Mucosa of descending colon (tissue), 3 donors: ENCODE measurements at regions not wholly inside any gene's neighbourhood (a gene's known extent, or its start where the extent isn't known, plus 50 kb on each side); places are given as distances from the start of the nearest gene placed in this dataset.

ENCODE experiments used
- ATAC-seq: fragments of 200-7000 bp; cut with Tn5 transposase; one replicate; pipeline ENCODE4 v1.9.1; 2020; ENCODE audit warnings: mild to moderate bottlenecking, moderate library complexity
- DNase-seq, 3 donors: peaks; one replicate each; pipeline ENCODE4 v3.0.0-alpha.2; 2020
- H3K36me3 ChIP-seq: fragments of 200-600 bp; one replicate; pipeline ENCODE4 v1.8.0; 2021; ENCODE audit warnings: low read depth, mild to moderate bottlenecking
- H3K4me1 ChIP-seq: fragments of 200-600 bp; one replicate; pipeline ENCODE4 v1.8.0; 2021; ENCODE audit warnings: low read depth, mild to moderate bottlenecking
- H3K4me3 ChIP-seq: fragments of 200-600 bp; one replicate; pipeline ENCODE4 v1.8.0; 2021; ENCODE audit warnings: mild to moderate bottlenecking
- H3K9me3 ChIP-seq: fragments of 200-600 bp; one replicate; pipeline ENCODE4 v1.8.0; 2021; ENCODE audit warnings: mild to moderate bottlenecking
- intact Hi-C, 2 donors: fragments of 100-400 bp; cut with DNase I in 1 of 2; cut with micrococcal nuclease in 1 of 2; formaldehyde crosslinking; loops; one replicate each; pipeline versions ENCODE4 v1.11.0 to v1.11.1; 2022; cut with DNase I, micrococcal nuclease
- TF ChIP-seq, protein P1 (sequence below): fragments of 200-600 bp; IDR thresholded peaks from one replicate; pipeline ENCODE4 v1.8.0; 2022; ENCODE audit warnings: antibody characterized with exemption, mild to moderate bottlenecking
- donor health status: DM: no; HTN: no; CAD: no; lungs with moderate emphysema.
- donor health status: DM: no; HTN: no; CAD: no.
- donor health status: DM: no; HTN: yes; CAD: no.

DNA sequence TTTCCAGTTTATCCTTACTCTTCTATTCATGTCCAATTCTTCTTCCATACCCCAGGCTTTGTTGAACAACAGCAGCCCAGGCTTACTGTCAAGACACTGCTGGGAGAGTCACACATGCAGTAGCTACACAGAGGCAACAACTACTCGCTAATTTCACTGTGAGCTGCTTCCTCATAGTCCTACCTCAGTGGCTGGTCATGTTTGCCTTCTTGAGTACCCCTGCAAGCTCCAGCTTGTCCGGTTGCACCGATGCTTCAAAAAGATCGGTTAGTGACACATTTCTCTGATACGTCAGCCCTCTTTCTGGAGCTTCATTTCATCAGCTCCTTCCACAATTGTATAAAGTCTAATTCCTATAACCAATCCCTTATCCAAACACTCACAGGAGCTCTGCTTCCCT lies 246.7 kb upstream of the NFIA start:
- TF ChIP-seq, protein P1, sequence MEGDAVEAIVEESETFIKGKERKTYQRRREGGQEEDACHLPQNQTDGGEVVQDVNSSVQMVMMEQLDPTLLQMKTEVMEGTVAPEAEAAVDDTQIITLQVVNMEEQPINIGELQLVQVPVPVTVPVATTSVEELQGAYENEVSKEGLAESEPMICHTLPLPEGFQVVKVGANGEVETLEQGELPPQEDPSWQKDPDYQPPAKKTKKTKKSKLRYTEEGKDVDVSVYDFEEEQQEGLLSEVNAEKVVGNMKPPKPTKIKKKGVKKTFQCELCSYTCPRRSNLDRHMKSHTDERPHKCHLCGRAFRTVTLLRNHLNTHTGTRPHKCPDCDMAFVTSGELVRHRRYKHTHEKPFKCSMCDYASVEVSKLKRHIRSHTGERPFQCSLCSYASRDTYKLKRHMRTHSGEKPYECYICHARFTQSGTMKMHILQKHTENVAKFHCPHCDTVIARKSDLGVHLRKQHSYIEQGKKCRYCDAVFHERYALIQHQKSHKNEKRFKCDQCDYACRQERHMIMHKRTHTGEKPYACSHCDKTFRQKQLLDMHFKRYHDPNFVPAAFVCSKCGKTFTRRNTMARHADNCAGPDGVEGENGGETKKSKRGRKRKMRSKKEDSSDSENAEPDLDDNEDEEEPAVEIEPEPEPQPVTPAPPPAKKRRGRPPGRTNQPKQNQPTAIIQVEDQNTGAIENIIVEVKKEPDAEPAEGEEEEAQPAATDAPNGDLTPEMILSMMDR, result no peak

DNA sequence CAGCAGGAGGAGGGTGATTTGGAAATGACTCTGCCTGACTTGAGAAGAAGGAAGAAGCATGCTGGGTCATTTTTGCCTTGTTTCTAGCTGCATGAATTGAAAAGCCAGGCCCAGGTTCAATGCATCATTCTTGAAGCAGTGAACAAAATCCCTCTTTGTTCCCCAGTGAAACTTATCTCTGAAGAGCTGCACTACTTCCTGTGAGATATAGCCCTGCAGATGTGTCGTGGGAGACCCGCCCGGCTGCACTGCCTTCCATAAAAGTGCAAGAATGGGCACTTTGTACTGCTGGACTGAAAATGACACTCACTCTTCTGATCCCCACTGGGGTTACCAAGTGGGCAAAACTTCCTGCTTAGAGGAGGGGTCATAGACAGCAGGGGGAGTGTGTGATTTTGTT lies 249.2 kb upstream of the NFIA start:
- TF ChIP-seq, protein P1, result no peak
- DNase-seq (peak; percentile 68 to 72 (median 70)), ATAC-seq (peak; percentile 90)
- H3K4me3 ChIP-seq, result no peak overlapping the region
- H3K36me3 ChIP-seq, result no peaks in the 10 kb centered on the region
- intact Hi-C loops, result no loop called here
- no peaks in the 10 kb centered on the region for H3K9me3 ChIP-seq
- peaks cover 13% of the 10 kb centered on the region for H3K4me1 ChIP-seq

More for the DNA sequence above, 246.7 kb upstream of the NFIA start:
- intact Hi-C loops, result no loop called here
- no peak for DNase-seq
- no peaks in the 10 kb centered on the region for H3K36me3 ChIP-seq
- peaks cover 13% of the 10 kb centered on the region for H3K4me1 ChIP-seq
- no peak overlapping the region for H3K4me3 ChIP-seq
- no peaks in the 10 kb centered on the region for H3K9me3 ChIP-seq
- peak; percentile 33 for ATAC-seq

DNA sequence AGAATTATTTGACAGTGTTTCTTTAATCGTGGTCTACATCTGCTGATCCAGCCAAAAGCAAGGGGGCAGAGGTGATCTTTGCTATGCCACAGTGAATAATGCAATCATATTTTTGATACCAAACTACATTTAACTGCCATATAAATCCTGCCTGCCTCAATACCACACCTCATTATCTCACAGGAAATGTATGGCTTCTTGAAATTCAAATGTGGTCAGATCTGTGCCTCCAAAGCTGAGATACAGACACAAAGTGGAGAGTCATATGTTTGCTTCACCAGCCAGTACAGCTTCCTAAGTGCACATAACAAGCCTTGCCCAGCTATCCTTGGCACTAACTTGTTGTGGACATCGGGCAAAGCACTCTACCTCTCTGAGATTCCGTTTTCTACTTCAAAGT lies 250.0 kb upstream of the NFIA start:
- DNase-seq (no peak), ATAC-seq (peak; percentile 11)
- TF ChIP-seq, protein P1, result no peak
- Histone ChIP-seq H3K36me3 (no peaks in the 10 kb centered on the region), H3K9me3 (no peaks in the 10 kb centered on the region), H3K4me3 (no peak overlapping the region), H3K4me1 (peaks cover 13% of the 10 kb centered on the region)
- intact Hi-C loops, result no loop called here

DNA sequence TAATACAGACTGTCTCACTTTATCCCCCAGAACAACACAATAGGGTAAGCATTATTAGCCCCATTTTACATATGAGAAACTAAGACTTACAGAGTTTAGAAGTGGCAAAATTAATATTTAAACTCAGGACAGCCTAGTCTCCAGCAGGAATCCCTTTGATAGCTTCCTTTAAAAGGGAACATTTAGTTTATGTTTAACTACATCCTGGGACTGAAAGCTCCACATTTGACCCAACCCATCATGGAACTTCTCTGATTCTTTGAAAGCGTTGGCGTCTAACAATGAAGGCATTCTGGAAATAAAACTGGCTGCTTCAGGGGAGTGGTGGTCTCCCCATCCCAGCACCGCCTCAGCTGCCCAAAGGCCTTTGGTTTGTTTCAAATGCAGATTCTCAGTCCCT lies 250.6 kb upstream of the NFIA start:
- peak in 1 of 3 donors; percentile 31 for DNase-seq
- TF ChIP-seq, protein P1, result no peak
- Histone ChIP-seq H3K4me1 (peaks cover 13% of the 10 kb centered on the region), H3K9me3 (no peaks in the 10 kb centered on the region), H3K36me3 (no peaks in the 10 kb centered on the region), H3K4me3 (no peak overlapping the region)
- ATAC-seq, result peak; percentile 78
- intact Hi-C loops, result no loop called here

DNA sequence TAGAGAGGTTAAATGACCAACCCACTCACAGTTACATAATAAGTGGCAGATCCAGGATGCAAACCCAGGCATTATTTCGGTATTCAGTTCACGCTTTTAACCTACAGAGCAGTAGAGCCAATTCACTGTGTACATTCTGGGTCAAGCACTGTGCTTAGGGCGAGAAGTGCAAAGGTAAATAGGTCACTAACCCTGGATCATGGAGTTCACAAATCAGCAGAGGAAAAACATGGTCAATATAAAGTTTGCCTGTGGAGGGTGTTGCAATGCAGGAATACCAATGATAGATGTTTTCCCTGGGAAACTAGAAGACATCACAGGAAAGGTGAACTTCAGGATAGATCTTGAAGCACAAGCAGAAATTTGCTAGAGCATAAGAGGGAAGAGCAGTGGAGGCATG lies 253.4 kb upstream of the NFIA start:
- no peaks in the 10 kb centered on the region for H3K36me3 ChIP-seq
- H3K9me3 ChIP-seq, result no peaks in the 10 kb centered on the region
- no peak for ATAC-seq
- DNase-seq, result no peak
- TF ChIP-seq, protein P1, result no peak
- H3K4me3 ChIP-seq, result no peak overlapping the region
- peaks cover 18% of the 10 kb centered on the region for H3K4me1 ChIP-seq
- intact Hi-C loops, result no loop called here
